BLaER1 treated with 17β-estradiol and CSF1 and Interleukin-3, amounts not matched to agents 10 nM and 100 nM (cell line): ENCODE measurements at regions not wholly inside any gene's neighbourhood (a gene's known extent, or its start where the extent isn't known, plus 50 kb on each side); places are given as distances from the start of the nearest gene placed in this dataset.
A peak's percentile ranks its signal among the peaks of the same experiment; 100 is the strongest.

Experiments
- H3K27ac ChIP-seq, 11 experiments: shearing (Covaris generic); formaldehyde crosslinking; 2 replicates each; pipeline ENCODE4 v1.8.1; 2022
- H3K27me3 ChIP-seq, 11 experiments: shearing (Covaris generic); formaldehyde crosslinking; 2 replicates each; pipeline ENCODE4 v1.8.1; 2022
- H3K36me3 ChIP-seq, 11 experiments: shearing (Covaris generic); formaldehyde crosslinking; 2 replicates each; pipeline ENCODE4 v1.8.1; 2022
- H3K4me1 ChIP-seq, 10 experiments: shearing (Covaris generic); formaldehyde crosslinking; 2 replicates each; pipeline ENCODE4 v1.8.1; 2022
- H3K4me2 ChIP-seq, 11 experiments: shearing (Covaris generic); formaldehyde crosslinking; 2 replicates each; pipeline ENCODE4 v1.8.1; 2022
- H3K4me3 ChIP-seq, 10 experiments: shearing (Covaris generic); formaldehyde crosslinking; 2 replicates each; pipeline ENCODE4 v1.8.1; 2022
- H3K9ac ChIP-seq, 11 experiments: shearing (Covaris generic); formaldehyde crosslinking; 2 replicates each; pipeline ENCODE4 v1.8.1; 2022
- H3K9me3 ChIP-seq, 11 experiments: shearing (Covaris generic); formaldehyde crosslinking; replicated peaks in 1 of 11; 2 replicates each; pipeline ENCODE4 v1.8.1; 2022
- H4K20me1 ChIP-seq, 11 experiments: shearing (Covaris generic); formaldehyde crosslinking; 2 replicates each; pipeline ENCODE4 v1.8.1; 2022
- Cebpa-rat ChIP-seq, 11 experiments: shearing (Covaris generic); IDR thresholded peaks; 2 replicates each; pipeline ENCODE4 v1.8.1; 2022

DNA sequence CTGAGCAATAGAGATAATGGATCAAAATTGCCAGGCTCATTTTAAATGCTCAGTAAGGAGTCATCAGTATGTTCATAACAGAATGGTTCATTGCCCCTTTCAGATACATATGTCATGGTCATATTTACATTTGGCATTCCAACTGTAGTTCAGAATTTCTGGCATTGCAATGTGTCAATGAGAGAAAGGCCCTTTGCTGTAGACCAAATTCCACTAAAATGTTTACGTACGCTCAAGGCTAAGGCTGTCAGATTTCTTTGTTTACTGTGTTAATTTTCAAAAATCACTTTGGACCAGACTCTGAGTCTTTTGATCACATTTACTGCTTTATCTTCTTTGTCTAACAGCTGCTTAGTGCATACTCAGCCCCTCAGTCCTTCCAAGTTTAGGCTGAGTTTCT lies 213.5 kb downstream of the PIK3C3 start:
- Histone ChIP-seq H3K9me3 (no peaks in the 10 kb centered on the region), H3K27ac (no peak overlapping the region), H3K9ac (no peak overlapping the region), H3K4me3 (no peak overlapping the region), H3K4me1 (no peaks in the 10 kb centered on the region), H3K36me3 (no peaks in the 10 kb centered on the region), H4K20me1 (no peaks in the 10 kb centered on the region; a peak in 1 of 22 replicates), H3K4me2 (no peak overlapping the region), H3K27me3 (no peaks in the 10 kb centered on the region)
- TF ChIP-seq Cebpa-rat (IDR thresholded peaks at IDR 0.05): no peak

DNA sequence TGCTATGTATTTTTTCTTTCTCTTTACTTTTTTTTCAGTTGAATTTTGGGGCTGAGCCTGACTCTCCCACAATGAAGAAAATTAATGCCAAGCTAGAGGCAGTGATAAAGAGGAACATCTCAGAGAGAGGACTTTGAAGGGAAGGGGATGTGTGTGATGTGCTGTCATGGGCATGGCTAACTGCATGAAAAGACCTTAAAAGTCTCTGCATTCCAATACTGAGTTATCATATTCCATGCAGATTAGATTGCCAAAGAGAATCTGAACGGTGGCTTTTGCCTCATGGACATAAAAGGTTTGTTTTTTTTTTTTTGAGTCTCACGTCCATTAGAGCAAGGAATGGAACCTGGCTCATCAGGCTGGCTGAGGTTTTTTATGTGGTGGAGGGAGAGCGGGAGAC lies 213.9 kb downstream of the PIK3C3 start:
- TF ChIP-seq Cebpa-rat (IDR thresholded peaks at IDR 0.05): no peak
- Histone ChIP-seq H3K4me3 (no peak overlapping the region), H3K4me1 (no peaks in the 10 kb centered on the region), H3K36me3 (no peaks in the 10 kb centered on the region), H3K27ac (no peak overlapping the region), H3K9ac (no peak overlapping the region), H3K9me3 (no peaks in the 10 kb centered on the region), H3K4me2 (no peak overlapping the region), H3K27me3 (no peaks in the 10 kb centered on the region), H4K20me1 (no peaks in the 10 kb centered on the region; a peak in 1 of 22 replicates)

DNA sequence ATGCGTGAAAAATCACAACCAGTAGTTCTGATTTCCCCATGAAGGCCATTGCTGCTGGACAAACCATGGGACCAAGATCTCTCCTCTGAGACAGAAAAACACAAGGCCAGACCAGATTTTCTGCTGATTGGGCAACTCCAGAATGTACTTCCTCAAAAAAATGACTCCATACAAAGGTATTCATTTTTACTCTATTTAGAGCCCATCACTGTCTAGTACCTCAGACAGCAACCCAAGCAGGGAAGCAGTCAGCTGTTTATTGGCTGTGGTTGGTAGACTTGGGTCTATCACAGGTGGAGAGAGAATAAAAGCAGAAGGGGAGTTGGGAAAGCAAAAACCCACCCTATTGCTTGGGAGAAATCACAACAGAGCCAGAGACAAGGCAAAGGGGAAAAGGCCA lies 219.9 kb downstream of the PIK3C3 start:
- no peaks in the 10 kb centered on the region for H4K20me1 ChIP-seq
- no peak overlapping the region for H3K9ac ChIP-seq
- H3K9me3 ChIP-seq: no peaks in the 10 kb centered on the region
- H3K4me3 ChIP-seq: no peak overlapping the region
- H3K4me1 ChIP-seq: 0 out of 20 replicates have a peak, but pooled peaks cover 0 to 5% (median 0%) of the 10 kb centered on the region in 10 experiments
- peak in 4 of 11 experiments; percentile 25 to 45 (median 30); a peak in 2 of 22 replicates for TF ChIP-seq Cebpa-rat (IDR thresholded peaks at IDR 0.05)
- H3K27me3 ChIP-seq: no peaks in the 10 kb centered on the region
- H3K27ac ChIP-seq: no peak overlapping the region
- no peak overlapping the region for H3K4me2 ChIP-seq
- no peaks in the 10 kb centered on the region for H3K36me3 ChIP-seq

DNA sequence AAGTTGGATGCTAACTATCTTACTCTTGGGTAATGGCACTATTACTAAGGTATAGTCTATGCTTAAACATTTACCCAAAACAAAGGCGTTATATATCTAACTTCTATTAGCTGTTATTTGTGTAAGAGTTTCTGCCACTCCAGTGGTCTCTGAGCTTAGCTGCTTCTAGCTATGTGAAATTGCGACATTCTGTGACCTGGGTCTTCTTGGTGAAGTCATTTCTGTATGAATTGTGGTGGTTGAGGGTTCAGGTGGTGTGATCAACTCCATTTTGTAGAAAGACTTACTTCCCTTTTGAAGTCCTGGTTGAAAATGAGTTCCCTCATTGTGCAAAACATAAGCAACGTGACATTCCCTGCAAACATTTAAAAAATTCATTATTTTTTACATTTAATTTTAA lies 221.6 kb downstream of the PIK3C3 start:
- Histone ChIP-seq H3K4me1 (0 out of 20 replicates have a peak, but pooled peaks cover 0 to 5% (median 0%) of the 10 kb centered on the region in 10 experiments), H3K4me2 (no peak overlapping the region), H3K27me3 (no peaks in the 10 kb centered on the region), H4K20me1 (no peaks in the 10 kb centered on the region), H3K27ac (no peak overlapping the region), H3K36me3 (no peaks in the 10 kb centered on the region), H3K9me3 (no peaks in the 10 kb centered on the region), H3K4me3 (no peak overlapping the region), H3K9ac (no peak overlapping the region)
- no peak for TF ChIP-seq Cebpa-rat (IDR thresholded peaks at IDR 0.05)

DNA sequence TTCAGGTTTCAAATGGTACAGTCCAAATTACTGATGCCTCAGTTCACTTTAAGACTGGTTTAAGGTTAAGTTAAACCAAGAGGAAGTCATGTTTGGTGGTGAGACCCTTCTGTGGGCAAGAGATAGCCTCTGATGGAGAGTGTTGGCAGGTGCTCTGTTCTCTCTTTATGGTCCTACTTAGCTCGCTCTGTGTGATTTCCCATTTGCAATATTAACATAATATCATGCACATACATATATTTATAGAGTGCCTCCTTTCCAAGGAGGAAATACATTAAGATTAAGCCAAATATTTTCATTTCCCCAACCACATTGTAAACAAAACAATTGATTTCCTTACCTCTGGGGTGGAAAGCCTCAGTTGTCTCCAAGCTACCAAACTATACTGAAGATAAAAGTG lies 222.4 kb downstream of the PIK3C3 start:
- H3K4me3 ChIP-seq: no peak overlapping the region
- H3K4me1 ChIP-seq: 0 out of 20 replicates have a peak, but pooled peaks cover 0 to 5% (median 0%) of the 10 kb centered on the region in 10 experiments
- no peak overlapping the region for H3K9ac ChIP-seq
- no peaks in the 10 kb centered on the region for H3K36me3 ChIP-seq
- H3K9me3 ChIP-seq: no peaks in the 10 kb centered on the region
- H3K27ac ChIP-seq: no peak overlapping the region
- H3K4me2 ChIP-seq: no peak overlapping the region
- no peak for TF ChIP-seq Cebpa-rat (IDR thresholded peaks at IDR 0.05)
- H4K20me1 ChIP-seq: no peaks in the 10 kb centered on the region
- H3K27me3 ChIP-seq: no peaks in the 10 kb centered on the region

DNA sequence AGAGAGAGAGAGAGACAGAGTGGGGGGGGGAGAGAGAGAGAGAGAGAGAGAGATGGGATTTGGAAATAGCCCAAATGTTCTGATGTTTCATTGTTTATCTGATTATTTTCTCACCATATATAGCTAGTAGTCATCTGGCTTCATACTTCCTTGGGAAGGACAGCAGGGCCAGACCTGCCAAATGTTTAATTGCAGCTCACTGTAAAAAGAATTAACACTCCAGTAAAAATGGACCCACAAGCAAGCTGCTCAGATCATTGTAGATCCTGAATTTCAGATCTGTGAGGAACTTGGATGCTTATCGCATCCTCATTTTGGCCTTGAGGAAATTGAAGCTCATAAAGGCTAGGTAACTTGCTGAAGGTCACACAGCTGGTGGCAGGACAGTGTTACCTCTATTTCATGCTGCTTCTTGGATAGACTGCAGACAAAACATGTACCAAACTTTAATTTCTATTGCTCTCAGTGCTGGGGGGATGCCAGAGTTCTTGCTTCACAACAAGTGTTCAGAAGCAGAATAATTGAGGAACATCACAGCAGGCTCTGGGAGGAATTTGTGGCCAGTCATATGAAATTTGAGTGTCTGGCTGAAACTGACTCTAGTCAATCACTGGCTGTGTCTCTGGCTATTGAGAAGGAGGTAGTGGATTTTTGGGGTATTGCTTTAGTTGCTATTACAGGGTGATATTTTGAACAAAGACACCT lies 223.5 kb downstream of the PIK3C3 start:
- TF ChIP-seq Cebpa-rat (IDR thresholded peaks at IDR 0.05): no peak

DNA sequence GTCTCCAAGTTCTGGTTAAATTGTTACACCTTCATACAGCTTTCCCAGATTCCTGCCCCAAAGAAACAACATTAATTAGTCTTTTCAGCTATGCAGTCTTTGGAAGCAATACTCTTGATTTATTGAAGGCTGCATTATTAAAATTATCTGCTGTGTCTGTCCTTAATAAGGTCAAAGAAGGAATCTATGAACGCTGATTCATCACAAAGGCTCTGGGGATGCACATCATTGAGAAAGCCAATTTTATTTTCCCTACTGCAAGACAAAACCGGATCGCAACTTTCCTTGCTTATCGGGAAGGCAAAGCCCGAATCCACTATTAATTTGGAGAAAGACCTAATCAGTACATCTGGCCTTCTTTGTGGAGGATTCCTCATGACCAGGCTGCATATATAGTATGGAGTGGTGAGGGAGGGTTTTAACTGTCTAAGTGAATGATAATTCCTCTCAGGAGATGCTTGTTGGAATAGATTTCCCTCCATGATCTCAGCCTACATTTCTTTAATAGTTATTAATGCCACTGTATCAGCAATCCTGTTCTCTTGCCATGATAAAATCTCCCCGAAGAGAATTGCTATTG lies 224.6 kb downstream of the PIK3C3 start:
- Histone ChIP-seq H3K27ac (no peak overlapping the region), H3K9ac (no peak overlapping the region), H3K4me3 (no peak overlapping the region), H3K36me3 (no peaks in the 10 kb centered on the region), H3K4me2 (no peak overlapping the region), H3K9me3 (peaks cover 0 to 8% (median 0%) of the 10 kb centered on the region in 11 experiments; a peak in 3 of 22 replicates), H4K20me1 (no peaks in the 10 kb centered on the region), H3K27me3 (no peaks in the 10 kb centered on the region), H3K4me1 (peaks cover 0 to 13% (median 2%) of the 10 kb centered on the region in 10 experiments; a peak in 6 of 20 replicates)
- no peak for TF ChIP-seq Cebpa-rat (IDR thresholded peaks at IDR 0.05)

More for the DNA sequence above, 223.5 kb downstream of the PIK3C3 start:
- Histone ChIP-seq H3K4me3 (no peak overlapping the region), H3K27ac (no peak overlapping the region), H3K4me1 (peaks cover 0 to 7% (median 0%) of the 10 kb centered on the region in 10 experiments; a peak in 4 of 20 replicates), H3K9me3 (no peaks in the 10 kb centered on the region), H3K9ac (no peak overlapping the region), H4K20me1 (no peaks in the 10 kb centered on the region), H3K36me3 (no peaks in the 10 kb centered on the region), H3K27me3 (no peaks in the 10 kb centered on the region), H3K4me2 (no peak overlapping the region)

DNA sequence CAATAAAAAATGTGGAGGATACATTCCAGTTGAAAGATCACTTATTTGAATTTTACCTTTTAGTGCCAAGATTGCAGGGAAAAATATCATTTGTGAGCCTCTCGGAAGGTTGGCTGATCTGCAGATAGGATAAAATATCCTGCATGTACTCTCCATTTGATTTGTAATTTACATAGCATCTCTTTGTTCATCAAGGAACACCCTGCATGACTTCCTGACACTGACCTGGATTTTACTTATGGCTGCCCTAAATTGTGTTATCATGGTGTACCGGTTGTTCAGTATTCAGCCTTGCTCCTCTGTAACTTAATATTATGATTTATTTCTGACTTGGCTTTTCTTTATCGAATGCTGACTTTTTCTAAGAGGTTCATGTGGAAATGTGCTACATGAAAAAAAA lies 226.4 kb downstream of the PIK3C3 start:
- no peaks in the 10 kb centered on the region for H3K36me3 ChIP-seq
- H4K20me1 ChIP-seq: no peaks in the 10 kb centered on the region
- peaks cover 0 to 9% (median 0%) of the 10 kb centered on the region in 11 experiments; a peak in 4 of 22 replicates for H3K9me3 ChIP-seq
- no peak overlapping the region for H3K4me2 ChIP-seq
- no peak overlapping the region for H3K9ac ChIP-seq
- no peak overlapping the region for H3K27ac ChIP-seq
- H3K4me1 ChIP-seq: peaks cover 3 to 25% (median 12%) of the 10 kb centered on the region in 10 experiments
- no peaks in the 10 kb centered on the region for H3K27me3 ChIP-seq
- no peak overlapping the region for H3K4me3 ChIP-seq
- TF ChIP-seq Cebpa-rat (IDR thresholded peaks at IDR 0.05): no peak

DNA sequence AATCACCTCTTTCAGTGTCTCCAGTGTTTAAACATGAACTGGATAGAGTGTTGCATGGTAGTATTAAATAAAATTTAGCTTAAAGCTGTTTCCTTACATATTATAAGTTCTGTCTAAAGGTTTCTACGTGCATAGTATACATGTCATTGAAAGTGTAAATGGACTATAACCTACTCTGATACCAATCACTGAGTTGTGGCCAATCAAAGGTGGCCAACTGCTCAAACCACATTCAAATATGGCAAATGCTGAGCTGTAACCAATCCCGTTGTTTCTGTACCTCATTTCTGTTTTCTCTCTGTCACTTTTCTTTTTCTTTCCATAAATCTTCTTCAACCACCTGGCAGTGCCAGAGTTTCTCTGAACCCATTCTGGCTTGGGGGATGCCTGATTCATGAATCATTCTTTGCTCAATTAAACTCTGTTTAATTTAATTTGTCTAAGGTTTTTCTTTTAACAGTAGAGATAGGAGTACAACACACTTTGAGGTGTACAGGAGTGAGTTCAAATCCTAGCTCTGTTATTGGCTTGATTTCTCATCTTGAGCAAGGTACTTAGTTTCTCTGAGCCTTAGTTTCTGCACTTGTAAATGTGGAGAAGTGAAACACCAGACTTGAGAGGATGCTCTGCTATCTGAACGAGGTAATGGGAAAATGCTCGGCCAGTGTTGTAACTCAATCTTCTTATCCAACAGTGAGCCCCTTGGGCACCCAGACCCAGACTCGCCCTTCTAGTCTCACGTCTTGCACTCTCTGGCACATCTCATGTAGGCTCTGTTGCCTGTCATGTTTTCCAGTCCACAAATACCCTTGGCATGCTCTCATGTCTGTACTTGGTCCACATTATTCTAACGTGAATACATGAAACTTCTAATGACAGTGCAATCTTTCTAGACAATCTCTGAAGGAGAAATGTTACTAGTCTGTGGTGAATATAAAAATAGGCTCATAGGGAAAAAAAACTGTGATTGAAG lies 228.0 kb downstream of the PIK3C3 start:
- H3K27ac ChIP-seq: no peak overlapping the region
- peaks cover 19 to 35% (median 25%) of the 10 kb centered on the region in 10 experiments for H3K4me1 ChIP-seq
- H3K9ac ChIP-seq: no peak overlapping the region
- peaks cover 0 to 9% (median 0%) of the 10 kb centered on the region in 11 experiments; a peak in 4 of 22 replicates for H3K9me3 ChIP-seq
- H4K20me1 ChIP-seq: no peaks in the 10 kb centered on the region
- H3K27me3 ChIP-seq: no peaks in the 10 kb centered on the region
- H3K36me3 ChIP-seq: no peaks in the 10 kb centered on the region
- no peak overlapping the region for H3K4me3 ChIP-seq
- no peak for TF ChIP-seq Cebpa-rat (IDR thresholded peaks at IDR 0.05)
- H3K4me2 ChIP-seq: 0 out of 22 replicates have a peak overlapping the region, but pooled peaks of 1 of the 11 experiments have one; percentile 8
